A172 (cell line): ENCODE measurements at regions not wholly inside any gene's neighbourhood (a gene's known extent, or its start where the extent isn't known, plus 50 kb on each side); places are given as distances from the start of the nearest gene placed in this dataset.
"Not testable (repeated sequence)": the region's sequence is repeated elsewhere in the genome, so short reads cannot be mapped to it uniquely, and the experiment has no call there.

Source experiments
- DNase-seq: peaks from one replicate; pipeline ENCODE4 v3.0.0-alpha.2; 2015; ENCODE audit warnings: low spot score

GRCh38 chr3:69485489-69485888, 99.6 kb upstream of the FRMD4B start:
- DNase-seq: no peak

GRCh38 chr3:69484507-69485393, 98.9 kb upstream of the FRMD4B start:
- DNase-seq: no peak

- no peak for DNase-seq
These were observed 97.6 kb upstream of the FRMD4B start for GRCh38 chr3:69483449-69483848.

- DNase-seq: not testable (repeated sequence)
These were observed 95.1 kb upstream of the FRMD4B start for GRCh38 chr3:69480986-69481385.

- DNase-seq: no peak
These were observed 88.3 kb upstream of the FRMD4B start for GRCh38 chr3:69474186-69474585.

GRCh38 chr3:69472093-69472492, 86.2 kb upstream of the FRMD4B start:
- no peak for DNase-seq

GRCh38 chr3:69463531-69463930, 77.6 kb upstream of the FRMD4B start:
- DNase-seq: no peak

GRCh38 chr3:69462826-69463100, 76.9 kb upstream of the FRMD4B start:
- DNase-seq: no peak

GRCh38 chr3:69462022-69462825, 76.3 kb upstream of the FRMD4B start:
- no peak for DNase-seq

- DNase-seq: no peak
These were observed 74.1 kb upstream of the FRMD4B start for GRCh38 chr3:69460034-69460433.

GRCh38 chr3:69458803-69459365, 73.0 kb upstream of the FRMD4B start:
- no peak for DNase-seq

GRCh38 chr3:69456631-69457030, 70.7 kb upstream of the FRMD4B start:
- DNase-seq: no peak

- no peak for DNase-seq
These were observed 68.4 kb upstream of the FRMD4B start for GRCh38 chr3:69454204-69454787.

- DNase-seq: no peak
These were observed 66.4 kb upstream of the FRMD4B start for GRCh38 chr3:69452295-69452694.

- no peak for DNase-seq
These were observed 65.7 kb upstream of the FRMD4B start for GRCh38 chr3:69451594-69451993.

GRCh38 chr3:69448877-69449276, 63.0 kb upstream of the FRMD4B start:
- DNase-seq: no peak

- DNase-seq: no peak
These were observed 60.6 kb upstream of the FRMD4B start for GRCh38 chr3:69446402-69447072.

GRCh38 chr3:69445498-69445897, 59.6 kb upstream of the FRMD4B start:
- no peak for DNase-seq

- peak; percentile 27 for DNase-seq
These were observed 59.1 kb upstream of the FRMD4B start for GRCh38 chr3:69445024-69445423.

GRCh38 chr3:69443457-69443920, 57.6 kb upstream of the FRMD4B start:
- DNase-seq: no peak

GRCh38 chr3:69442771-69443311, 57.0 kb upstream of the FRMD4B start:
- DNase-seq: no peak

GRCh38 chr3:69441732-69442131, 55.8 kb upstream of the FRMD4B start:
- DNase-seq: no peak
